ENCODE measurements at regions not wholly inside any gene's neighbourhood (a gene's known extent, or its start where the extent isn't known, plus 50 kb on each side); places are given as distances from the start of the nearest gene placed in this dataset.

DNA sequence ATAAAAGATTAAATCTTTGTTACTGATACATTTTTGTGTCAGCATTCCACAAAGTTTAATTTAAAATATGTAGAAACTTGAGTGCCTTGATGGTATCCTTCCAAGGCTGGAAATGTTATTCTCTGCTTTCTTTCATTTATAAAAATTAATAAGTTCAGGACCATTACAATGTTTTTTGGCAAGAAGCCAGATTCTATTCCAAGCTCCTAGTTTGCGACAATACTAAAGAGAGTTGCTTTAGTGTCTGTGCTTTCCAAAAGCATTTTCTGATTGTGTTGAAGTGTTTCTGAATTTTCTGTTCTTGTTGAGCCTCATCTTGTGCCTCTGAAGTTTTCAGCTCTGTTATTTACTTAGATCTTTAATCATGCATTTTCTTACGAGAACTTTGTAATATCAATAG lies 516.2 kb downstream of the KCTD8 start:
- no peak for DNase-seq (ENCODE audit: low read depth in 3 of 3, low spot score in 1 of 3)

GRCh38 chr4:43943998-43944397 lies 504.6 kb downstream of the KCTD8 start:
- DNase-seq (ENCODE audit: low read depth in 3 of 3, low spot score in 1 of 3), result no peak

DNA sequence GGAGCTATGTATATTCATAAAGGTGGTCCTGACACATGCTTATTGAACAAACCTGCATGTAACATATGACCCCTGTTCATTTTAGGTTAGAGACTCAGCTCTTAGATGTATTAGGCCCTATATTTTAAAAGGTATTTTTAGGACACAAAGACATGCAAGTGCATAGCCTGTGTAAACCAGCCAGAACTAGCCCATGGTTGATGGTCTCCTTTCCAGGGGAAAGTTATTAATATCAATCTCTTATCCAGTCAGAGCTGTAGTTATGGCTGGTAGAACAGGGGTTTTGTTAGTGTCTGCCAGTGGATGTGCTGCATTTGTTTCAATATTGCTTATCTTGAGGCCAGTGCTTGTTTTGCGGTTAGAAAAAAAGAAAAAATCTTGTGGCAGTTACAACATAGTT lies 488.6 kb downstream of the KCTD8 start:
- DNase-seq (ENCODE audit: low read depth in 3 of 3, low spot score in 1 of 3), result no peak

DNA sequence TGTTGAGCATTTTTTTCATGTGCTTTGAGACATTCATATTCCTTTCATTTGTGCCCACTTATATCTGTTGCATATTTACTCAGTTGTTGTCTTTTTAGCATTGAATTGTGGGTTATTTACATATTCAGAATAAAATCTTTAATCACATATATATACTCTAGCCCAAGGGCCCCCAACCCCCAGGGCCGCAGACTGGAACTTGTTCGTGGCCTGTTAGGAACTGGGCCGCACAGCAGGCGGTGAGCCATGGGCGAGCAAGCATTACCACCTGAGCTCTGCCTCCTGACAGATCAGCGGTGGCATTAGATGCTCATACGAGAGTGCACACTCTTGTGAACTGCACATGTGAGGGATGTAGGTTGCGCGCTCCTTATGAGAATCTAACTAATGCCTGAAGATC lies 480.6 kb downstream of the KCTD8 start:
- no peak for DNase-seq (ENCODE audit: low read depth in 3 of 3, low spot score in 1 of 3)

DNA sequence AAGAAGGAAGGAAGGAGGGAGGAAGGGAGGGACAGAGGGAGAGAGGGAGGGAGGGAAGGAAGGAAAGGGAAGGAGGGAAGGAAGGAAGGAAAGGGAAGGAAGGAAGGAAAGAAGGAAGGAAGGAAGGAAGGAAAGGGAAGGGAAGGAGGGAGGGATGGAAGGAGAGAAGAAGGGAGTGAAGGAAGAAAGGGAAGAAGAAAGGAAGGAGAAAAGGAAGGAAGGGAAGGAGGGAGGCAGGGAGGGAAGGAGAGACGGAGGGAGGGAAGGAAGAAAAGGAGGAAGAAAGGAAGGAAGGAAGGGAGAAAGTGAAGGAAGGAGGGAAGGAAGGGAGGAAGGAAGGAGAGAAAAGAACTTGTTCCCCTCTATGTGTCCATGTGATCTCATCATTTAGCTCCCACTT lies 465.0 kb downstream of the KCTD8 start:
- no peak for DNase-seq (ENCODE audit: low read depth in 3 of 3, low spot score in 1 of 3)

DNA sequence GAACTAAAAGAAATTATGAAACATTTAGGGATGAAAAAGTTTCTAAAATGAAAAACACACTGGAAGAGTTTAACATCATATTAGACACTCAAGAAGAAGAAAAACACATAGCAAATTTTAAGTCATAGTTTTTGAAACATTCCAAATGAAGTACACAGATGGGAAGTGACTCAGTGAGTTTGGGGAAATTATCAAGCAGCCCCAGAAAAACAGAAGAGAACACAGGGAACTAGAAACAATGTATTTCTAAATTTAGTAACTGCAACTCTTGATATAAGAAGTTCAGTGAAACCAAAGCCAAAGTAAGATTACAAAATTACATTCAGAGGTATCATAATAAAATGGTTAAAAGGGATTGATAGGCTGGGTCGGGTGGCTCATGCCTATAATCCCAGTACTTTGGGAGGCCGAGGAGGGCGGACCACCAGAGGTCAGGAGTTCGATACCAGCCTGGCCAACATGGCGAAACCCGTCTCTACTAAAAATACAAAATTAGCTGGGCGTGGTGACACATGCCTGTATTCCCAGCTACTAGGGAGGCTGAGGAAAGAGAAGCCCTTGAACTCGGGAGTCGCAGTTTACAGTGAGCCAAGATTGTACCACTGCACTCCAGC lies 461.2 kb downstream of the KCTD8 start:
- DNase-seq (ENCODE audit: low read depth in 3 of 3, low spot score in 1 of 3), result no peak

DNA sequence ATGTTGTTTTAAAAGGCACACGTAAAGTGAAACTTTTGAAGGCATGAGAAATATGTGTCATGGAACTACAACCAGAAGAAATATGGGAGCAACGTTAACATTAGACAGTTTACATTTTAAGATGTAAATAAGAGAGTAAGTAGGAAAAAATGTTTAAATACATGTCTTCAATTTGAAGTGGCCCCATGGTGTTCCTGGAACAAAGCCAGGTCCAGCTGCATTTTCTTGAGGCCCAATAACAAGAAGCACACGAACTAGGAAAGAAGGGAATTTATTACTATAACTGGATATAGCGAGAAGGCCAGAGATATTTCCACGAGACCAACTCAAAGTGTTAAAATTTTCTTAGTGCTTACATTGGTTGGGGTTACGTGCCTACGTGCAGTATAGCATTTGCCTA lies 458.1 kb downstream of the KCTD8 start:
- DNase-seq (ENCODE audit: low read depth in 3 of 3, low spot score in 1 of 3), result no peak

DNA sequence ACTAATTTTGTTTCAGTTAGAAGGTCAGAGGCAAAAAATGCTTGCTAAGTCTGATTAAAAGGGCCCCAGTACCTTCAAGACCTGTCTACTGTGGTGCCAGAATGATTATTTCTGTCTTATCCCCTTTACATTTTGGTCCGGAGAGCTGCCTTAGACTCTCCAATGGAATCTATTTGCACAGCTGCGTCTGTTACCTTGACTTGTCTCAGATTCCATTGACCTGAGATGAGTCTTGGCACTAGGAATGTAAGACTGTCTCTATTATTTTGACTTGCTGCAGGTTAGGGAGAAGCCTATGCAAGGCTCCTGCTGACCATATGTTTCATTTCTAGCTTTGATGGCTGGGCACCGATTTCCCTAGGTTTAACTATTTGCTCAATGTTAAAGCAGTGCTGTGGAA lies 457.6 kb downstream of the KCTD8 start:
- DNase-seq (ENCODE audit: low read depth in 3 of 3, low spot score in 1 of 3), result no peak

- DNase-seq (ENCODE audit: low read depth in 3 of 3, low spot score in 1 of 3), result no peak
Observed at GRCh38 chr4:43992552-43992951, 456.1 kb downstream of the KCTD8 start.

DNA sequence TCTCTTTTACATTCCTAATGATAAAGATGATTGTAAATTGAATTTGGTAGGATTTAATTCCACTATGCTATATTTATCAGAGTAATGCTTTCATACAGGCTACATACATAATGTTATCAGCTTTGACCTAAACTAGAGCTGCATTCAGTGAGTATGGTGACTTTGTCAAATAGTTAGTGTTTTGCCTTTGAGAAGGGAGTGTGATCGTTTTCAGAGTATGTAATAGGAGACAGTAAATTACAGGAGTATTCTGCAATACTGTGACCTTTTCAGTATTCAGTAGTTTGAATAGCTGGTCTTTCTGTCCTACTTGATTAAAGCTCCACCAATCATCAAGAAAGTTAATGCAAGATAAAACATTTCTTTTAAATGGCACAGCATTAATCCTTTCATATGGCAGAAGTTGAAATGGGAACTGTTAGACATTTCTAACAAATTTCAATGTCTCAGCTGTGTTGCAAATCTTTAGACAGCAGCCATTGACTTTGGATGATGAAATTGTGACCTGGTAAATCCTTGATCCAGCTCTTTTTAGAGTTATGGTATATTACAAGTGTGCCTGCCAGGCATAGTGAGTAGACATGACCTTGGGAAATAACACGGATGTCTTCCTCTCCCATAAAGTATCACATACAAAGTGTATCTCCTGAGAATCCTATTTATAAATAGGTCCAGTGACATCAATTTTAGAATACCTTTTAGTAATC lies 455.3 kb downstream of the KCTD8 start:
- DNase-seq (ENCODE audit: low read depth in 3 of 3, low spot score in 1 of 3), result no peak

- no peak for DNase-seq (ENCODE audit: low read depth in 3 of 3, low spot score in 1 of 3)
Observed at GRCh38 chr4:43999669-44000068, 448.9 kb downstream of the KCTD8 start.

- no peak for DNase-seq (ENCODE audit: low read depth in 3 of 3, low spot score in 1 of 3)
Observed at GRCh38 chr4:44002368-44002767, 446.2 kb downstream of the KCTD8 start.

- no peak for DNase-seq (ENCODE audit: low read depth in 3 of 3, low spot score in 1 of 3)
Observed at GRCh38 chr4:44016570-44017421, 431.8 kb downstream of the KCTD8 start.

DNA sequence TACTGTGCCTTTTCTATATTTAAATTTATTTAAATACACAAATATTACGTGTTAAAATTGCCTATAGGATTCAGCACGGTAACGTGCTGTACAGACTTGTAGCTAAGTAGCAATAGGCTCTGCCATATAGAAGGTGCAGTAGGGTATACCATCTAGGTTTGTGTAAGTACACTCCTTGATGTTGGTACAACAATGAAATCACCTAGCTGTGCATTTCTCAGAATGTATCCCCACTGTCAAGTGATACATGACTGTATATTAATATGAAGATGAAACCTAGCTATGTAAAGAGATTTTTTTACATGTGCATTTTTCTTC lies 431.2 kb downstream of the KCTD8 start:
- DNase-seq (ENCODE audit: low read depth in 3 of 3, low spot score in 1 of 3), result no peak

DNA sequence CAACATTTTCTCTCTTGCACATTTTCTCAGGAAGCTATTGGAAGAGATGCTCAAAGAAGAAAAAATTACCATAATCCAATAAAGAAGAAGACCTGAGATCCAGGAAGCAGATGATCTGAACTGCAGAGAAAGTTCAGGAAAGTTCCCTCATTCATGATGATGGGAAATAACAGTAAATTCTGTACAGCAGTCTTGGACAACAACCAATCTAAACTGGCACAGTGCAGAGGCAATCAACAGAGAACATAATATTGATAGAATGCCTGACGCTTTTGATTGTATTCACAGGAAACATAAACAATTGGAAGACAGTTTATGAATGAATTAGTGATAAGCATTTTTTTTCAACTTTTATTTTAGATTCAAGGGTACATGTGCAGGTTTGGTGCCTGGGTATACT lies 428.9 kb downstream of the KCTD8 start:
- no peak for DNase-seq (ENCODE audit: low read depth in 3 of 3, low spot score in 1 of 3)

DNA sequence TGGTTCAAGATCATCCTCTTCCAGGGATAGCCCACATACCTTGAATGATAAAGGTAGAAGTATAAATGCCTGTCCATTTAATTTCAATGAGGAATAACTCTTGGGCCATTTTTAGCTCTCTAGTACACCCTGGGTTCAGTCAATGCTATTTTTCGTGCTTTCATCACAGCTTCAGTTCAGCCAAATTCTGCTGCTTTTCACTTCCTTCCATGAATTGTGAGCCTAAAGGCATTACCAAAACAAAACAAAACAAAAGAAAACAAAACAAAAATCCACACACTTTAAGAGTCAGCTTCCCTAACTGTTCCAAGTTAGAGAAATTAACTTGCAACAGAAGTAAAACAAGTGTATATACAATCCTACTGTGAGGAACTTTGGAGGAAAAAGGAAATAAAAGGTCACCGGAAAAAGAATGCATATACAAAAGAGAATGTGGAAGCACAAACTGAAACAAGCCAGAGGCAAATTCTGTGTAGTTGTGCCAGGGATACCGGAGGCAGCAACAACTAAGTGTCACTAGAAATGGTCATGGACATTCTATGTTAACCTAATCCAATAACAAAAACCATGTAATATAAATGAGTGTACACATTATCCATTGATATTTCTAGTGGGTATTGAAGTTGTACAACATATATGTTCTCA lies 423.1 kb downstream of the KCTD8 start:
- DNase-seq (ENCODE audit: low read depth in 3 of 3, low spot score in 1 of 3), result no peak

GRCh38 chr4:44038811-44039210 lies 409.8 kb downstream of the KCTD8 start:
- no peak for DNase-seq (ENCODE audit: low read depth in 3 of 3, low spot score in 1 of 3)

GRCh38 chr4:44046491-44046890 lies 402.1 kb downstream of the KCTD8 start:
- DNase-seq (ENCODE audit: low read depth in 3 of 3, low spot score in 1 of 3), result no peak

DNA sequence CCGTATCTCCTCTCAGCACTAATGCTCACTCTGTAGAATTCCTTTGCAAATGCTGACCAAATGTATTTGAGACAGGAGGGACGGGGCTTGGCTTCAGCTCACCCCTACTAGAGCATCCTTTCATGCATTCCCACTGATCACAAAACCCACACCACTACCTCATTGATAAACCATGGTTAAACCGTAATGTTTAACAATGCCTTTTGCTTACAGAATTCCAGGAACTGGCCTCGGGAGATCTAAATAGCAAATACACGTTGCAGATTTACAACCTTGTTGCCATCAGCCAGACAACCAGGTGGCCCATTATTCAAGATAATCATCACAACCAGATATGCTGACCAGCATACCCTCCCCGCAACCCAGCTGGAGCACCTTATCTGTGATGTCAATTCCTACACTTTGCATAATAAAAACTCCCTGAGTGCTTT lies 391.9 kb downstream of the KCTD8 start:
- no peak for DNase-seq (ENCODE audit: low read depth in 3 of 3, low spot score in 1 of 3)

- DNase-seq (ENCODE audit: low read depth in 3 of 3, low spot score in 1 of 3), result no peak
Observed at GRCh38 chr4:44070843-44071242, 377.8 kb downstream of the KCTD8 start.

DNA sequence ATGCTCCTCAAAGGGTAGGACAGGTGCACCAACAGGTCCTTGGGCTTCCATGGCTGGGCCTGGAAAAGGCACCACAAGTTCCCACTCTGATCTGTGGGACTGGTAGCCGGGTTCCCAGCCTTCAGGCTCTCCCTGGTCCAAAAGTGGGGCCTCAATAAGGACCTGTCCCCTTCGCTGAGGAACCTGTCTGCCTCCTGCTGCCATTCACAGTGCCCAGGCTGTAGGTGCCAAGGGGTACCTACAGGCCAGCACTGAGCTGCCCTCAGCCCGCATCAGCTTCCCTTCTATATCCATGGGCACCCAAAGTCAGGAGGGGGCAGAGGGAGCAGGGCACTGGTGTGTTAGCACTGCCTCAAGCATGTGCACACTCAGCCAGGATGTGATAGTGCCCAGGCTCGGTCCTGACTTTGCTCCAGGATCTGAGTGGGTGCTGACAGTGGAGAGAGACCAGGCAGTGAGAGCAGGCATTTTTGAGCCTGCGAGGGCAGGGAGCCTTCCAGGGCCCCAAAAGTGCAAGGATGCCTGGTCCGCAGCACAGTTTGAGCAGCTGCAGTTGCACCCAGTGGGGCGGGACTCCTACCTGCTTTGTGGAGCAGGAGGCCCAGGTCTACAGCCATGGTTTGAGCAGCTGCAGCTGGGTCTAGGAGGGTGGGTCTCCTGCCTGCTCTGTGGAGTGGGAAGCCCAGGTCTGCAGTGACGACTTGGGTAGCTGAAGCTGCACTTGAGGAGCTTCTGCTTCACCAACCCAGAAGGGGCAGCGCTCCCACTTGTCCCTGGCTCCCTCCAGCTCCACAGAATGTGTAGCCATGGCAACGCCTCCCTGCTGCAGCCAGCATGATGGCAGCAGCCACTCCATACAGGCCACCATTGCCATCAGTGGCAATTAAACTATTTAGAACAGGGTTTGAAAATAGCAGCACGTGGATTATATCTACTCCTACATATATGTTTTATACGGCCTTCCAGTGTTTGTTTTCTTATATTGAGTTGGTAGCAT lies 376.4 kb downstream of the KCTD8 start:
- no peak for DNase-seq (ENCODE audit: low read depth in 3 of 3, low spot score in 1 of 3)

Measured in stimulated activated CD4-positive, alpha-beta T cell treated with anti-CD3 and anti-CD28 coated beads, TNF-alpha, amount 100 ng/mL, for 1 hour (primary cell).